ENCODE measurements at regions not wholly inside any gene's neighbourhood (a gene's known extent, or its start where the extent isn't known, plus 50 kb on each side); places are given as distances from the start of the nearest gene placed in this dataset.
"Not testable (repeated sequence)": the region's sequence is repeated elsewhere in the genome, so short reads cannot be mapped to it uniquely, and the experiment has no call there.

DNA sequence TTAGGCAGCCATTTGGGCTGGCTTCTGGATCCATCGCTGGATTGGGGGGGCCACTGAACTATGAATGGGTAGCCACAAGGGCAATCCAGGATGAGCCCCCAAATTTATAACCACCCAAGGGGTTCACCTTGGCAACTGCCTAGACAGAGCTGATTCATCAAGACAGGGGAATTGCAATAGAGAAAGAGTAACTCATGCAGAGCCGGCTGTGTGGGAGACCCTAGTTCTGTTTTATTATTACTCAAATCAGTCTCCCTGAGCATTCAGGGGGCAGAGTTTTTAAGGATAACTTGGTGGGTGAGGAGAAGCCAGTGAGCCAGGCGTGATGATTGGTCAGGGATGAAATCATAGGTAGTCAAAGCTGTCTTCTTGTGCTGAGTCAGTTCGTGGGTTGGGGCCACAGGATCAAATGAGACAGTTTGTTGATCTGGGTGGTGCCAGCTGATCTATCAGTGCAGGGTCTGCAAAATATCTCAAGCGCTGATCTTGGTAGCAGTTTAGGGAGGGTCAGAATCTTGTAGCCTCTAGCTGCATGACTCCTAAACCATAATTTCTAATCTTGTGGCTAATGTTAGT lies 57.9 kb downstream of the DNAJB9 start:
- no peak for DNase-seq

- no peak for DNase-seq
Observed at GRCh38 chr7:108628678-108629077, 59.0 kb downstream of the DNAJB9 start.

GRCh38 chr7:108629651-108630400 lies 60.2 kb downstream of the DNAJB9 start:
- no peak for DNase-seq

GRCh38 chr7:108634036-108634435 lies 64.4 kb downstream of the DNAJB9 start:
- no peak for DNase-seq

GRCh38 chr7:108634535-108634934 lies 64.9 kb downstream of the DNAJB9 start:
- DNase-seq, result no peak

- no peak for DNase-seq
Observed at GRCh38 chr7:108637049-108637621, 67.5 kb downstream of the DNAJB9 start.

- no peak for DNase-seq
Observed at GRCh38 chr7:108642126-108642525, 72.5 kb downstream of the DNAJB9 start.

DNA sequence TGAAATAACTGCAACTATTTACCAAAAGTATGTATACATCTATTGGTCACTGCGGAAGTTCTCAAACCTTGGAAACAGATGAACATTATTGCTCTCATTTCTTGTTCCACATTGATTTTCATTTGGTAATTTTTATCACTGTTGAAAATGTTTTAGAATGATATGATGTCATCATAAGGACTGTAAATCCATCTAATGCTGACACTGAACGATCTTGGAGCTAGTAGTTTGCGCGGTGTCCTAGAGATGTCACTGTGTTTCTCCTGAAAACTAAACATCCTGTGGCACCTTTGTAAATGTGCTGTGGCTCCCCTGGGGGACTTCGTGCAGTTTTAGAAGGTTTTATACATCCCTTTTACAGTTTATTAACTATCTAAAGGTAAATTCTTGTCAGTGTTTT lies 73.5 kb downstream of the DNAJB9 start:
- DNase-seq, result no peak

DNA sequence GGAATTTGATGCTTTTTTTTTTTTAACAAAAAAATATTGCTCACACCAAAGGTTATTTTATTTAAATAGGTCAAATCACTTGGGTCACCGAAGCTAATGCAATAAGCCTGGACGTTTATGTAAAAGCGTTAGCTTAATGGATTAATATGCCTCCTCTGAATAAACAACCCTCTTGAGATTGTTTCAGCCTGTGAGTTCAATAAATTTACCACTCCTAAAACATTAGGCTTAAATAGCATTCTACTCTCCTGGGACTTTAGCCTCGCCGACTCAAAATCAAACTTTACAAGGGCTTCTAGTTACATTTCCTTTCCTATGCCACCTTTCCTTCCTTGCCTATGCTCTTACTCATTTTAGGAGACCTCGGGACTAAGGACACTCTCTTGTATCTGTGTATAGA lies 79.3 kb downstream of the DNAJB9 start:
- DNase-seq, result no peak

DNA sequence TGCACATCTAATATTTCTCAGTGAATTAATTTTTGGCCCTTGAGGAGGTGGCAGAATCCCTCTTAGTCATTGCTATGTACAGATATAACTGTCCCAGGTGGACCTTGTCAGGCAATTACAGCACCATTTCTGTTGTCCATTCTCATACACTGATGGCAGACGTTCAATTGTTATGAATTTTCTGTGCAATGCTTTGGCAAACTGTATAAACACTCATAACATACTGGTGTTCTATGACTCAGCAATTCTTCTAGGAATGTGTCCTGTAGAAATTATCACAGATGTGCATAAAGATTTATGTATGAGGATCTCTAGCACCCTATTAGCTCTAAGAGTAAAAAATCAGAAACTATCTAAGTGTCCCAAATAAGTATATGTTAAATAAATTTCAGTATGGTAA lies 80.8 kb downstream of the DNAJB9 start:
- no peak for DNase-seq

- DNase-seq, result no peak
Observed at GRCh38 chr7:108652886-108653285, 83.2 kb downstream of the DNAJB9 start.

DNA sequence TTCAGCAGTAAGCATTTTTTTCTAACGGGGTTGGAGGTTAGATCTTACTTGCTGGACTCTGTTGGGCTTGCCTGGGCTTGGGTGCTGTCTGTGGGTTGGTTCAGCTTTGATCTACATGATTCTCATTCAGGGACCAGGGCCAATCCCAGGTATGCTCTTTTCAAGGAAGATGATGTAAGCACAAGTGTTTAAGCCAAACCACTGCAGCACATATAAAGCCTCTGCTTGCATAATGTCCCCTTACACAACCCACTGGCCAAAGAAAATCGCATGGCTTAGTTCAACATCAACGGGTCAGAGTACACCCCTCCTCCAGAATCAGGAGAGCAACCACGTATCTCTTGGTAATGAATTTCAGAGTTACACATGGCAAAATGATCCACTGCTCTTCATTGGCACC lies 83.9 kb downstream of the DNAJB9 start:
- no peak for DNase-seq

DNA sequence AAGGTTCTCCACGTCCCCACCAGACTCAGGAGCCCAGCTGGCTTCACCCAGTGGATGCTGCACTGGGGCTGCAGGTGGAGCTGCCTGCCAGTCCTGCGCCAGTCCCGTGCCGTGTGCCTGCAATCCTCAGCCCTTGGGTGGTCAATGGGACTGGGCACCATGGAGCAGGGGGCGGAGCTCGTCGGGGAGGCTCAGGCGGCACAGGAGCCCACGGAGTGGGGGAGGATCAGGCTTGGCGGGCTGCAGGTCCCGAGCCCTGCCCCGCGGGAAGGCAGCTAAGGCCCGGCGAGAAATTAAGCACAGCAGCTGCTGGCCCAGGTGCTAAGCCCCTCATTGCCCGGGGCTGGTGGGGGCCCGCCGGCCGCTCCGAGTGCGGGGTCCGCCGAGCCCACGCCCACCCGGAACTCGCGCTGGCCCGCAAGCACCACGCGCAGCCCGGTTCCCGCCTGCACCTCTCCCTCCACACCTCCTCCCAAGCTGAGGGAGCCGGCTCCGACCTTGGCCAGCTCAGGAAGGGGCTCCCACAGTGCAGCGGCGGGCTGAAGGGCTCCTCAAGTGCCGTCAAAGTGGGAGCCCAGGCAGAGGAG lies 87.6 kb downstream of the DNAJB9 start:
- DNase-seq, result not testable (repeated sequence)

GRCh38 chr7:108659261-108659660 lies 89.6 kb downstream of the DNAJB9 start:
- no peak for DNase-seq

GRCh38 chr7:108659867-108660266 lies 90.2 kb downstream of the DNAJB9 start:
- DNase-seq, result no peak

GRCh38 chr7:108660465-108660864 lies 90.8 kb downstream of the DNAJB9 start:
- DNase-seq, result no peak

- DNase-seq, result no peak
Observed at GRCh38 chr7:108662783-108663362, 93.2 kb downstream of the DNAJB9 start.

GRCh38 chr7:108663701-108664100 lies 94.0 kb downstream of the DNAJB9 start:
- no peak for DNase-seq

DNA sequence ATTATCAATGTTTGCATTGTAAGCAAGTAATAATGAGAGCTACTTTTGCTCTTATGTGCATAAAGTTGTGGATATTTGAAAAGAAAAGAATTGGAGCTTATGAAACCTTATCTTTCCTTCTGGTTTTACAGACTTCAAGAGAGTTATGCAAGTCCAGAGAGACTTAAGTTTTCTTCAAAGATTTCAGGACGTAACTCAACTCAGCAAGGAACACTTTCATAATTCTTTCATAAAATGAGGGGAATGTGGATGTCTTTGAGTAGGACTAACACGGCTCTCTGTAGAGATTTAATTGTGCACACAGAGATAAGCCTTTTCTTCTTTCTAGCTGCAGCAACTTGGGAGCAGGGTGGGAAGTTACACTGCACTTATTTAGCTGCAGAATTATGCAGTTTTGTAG lies 97.5 kb downstream of the DNAJB9 start:
- no peak for DNase-seq

DNA sequence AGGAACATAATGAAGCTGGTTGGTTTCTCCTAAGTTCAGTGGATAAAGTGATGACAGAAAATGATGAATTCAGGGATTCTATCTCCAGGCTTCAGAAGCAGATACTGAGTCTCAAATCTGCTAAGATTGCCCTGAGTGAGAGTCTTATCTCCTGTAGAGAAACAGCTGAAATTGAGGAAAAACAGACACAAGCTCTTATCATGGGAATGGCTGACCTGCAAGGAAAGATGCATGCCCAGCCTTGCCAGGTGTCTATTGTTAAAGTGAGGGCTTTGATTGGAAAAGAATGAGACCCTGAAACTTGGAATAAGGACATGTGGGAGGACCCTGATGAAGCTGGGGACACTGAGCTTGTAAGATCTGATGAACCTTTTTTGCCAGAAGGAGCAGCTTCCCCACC lies 100.3 kb downstream of the DNAJB9 start:
- DNase-seq, result no peak

DNA sequence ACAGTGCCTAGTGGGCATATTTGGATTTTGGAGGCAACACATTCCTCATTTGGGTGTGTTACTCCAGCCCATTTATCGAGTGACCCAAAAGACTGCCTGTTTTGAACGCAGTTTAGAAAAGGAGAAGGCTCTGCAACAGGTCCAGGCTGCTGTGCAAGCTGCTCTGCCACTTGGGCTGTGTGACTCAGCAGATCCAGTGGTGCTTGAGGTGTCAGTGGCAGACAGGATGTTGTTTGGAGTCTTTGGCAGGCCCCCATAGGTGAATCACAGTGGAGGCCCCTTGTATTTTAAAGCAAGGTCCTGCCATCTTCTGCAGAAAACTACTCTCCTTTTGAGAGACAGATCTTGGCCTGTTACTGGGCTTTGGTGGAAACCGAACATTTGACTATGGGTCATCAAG lies 104.0 kb downstream of the DNAJB9 start:
- DNase-seq, result not testable (repeated sequence)

DNA sequence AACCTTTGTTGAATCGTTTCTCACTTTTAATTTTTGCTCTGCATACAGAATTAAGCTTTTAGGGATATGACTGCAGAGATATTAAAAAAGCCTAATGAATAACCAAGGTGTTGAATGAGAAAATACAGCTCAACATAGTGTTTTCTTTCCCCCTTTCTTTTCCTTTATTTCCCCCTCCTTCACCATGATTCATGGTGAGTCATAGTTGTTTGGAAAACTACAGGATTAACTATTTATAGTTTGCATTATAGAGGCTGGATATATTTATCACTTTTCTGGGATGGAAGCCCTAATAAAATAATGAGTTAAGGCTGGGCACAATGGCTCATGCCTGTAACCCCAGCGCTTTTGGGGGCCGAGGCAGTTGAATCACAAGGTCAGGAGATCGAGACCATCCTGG lies 115.0 kb downstream of the DNAJB9 start:
- no peak for DNase-seq

DNA sequence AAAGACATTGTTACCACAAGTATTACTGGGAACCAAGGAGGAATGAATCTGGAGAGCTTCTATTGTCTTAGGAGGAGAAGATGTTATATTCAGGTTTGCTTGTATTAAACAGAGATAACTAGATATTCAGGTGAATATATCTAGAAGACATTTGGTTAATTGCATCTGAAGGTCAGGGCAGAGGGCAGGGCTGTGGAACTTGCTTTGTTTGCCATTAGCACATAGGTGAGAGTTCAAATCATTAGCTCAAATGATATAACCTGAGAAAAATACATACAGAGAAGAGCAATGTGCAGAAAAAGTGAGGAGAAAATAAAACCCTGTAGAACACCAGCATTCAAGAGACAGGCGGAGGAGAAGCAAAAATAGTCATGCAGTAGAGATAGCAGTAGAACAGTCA lies 116.8 kb downstream of the DNAJB9 start:
- DNase-seq, result no peak

DNA sequence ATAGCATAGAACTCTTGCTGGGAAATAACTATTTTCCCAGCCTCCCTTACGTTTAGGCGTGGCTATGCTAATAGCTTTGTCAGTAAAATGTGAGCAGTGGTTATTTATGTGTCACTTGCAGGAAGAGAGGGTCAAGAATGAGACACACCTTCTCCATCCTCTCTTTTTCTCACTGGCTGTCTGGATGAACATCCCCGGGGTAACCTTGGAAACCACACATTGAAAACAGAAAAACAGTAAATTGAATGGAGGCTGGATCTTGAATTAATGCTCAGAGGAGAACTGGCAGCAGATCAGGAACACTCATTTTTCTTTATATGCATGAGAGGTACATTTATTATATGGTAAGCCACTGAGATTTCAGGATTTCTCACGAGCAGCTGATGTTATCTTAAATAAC lies 127.6 kb downstream of the DNAJB9 start:
- no peak for DNase-seq
